Neuronal stem cell (in vitro differentiated cells): ENCODE measurements at regions not wholly inside any gene's neighbourhood (a gene's known extent, or its start where the extent isn't known, plus 50 kb on each side); places are given as distances from the start of the nearest gene placed in this dataset.

ENCODE experiments used
- DNase-seq: peaks from one replicate; pipeline ENCODE4 v3.0.0-alpha.2; 2013; ENCODE audit warnings: low spot score
- H2AFZ ChIP-seq: one replicate; pipeline ENCODE4 v1.6.1; 2013; ENCODE audit warnings: mild to moderate bottlenecking, low read length, inconsistent platforms
- H2AK5ac ChIP-seq: 2 replicates; pipeline ENCODE4 v1.6.1; 2013; ENCODE audit warnings: low read depth, mild to moderate bottlenecking, inconsistent platforms, low read length, moderate library complexity, mixed read lengths
- H2BK120ac ChIP-seq: 2 replicates; pipeline ENCODE4 v1.6.1; 2013; ENCODE audit warnings: low read depth, mild to moderate bottlenecking, inconsistent platforms, low read length, moderate library complexity, mixed read lengths
- H2BK12ac ChIP-seq: one replicate; pipeline ENCODE4 v1.6.1; 2013; ENCODE audit warnings: low read length, inconsistent platforms
- H2BK15ac ChIP-seq: 2 replicates; pipeline ENCODE4 v1.6.1; 2013; ENCODE audit warnings: mild to moderate bottlenecking, low read length, inconsistent platforms, mixed read lengths
- H2BK5ac ChIP-seq: one replicate; pipeline ENCODE4 v1.6.1; 2013; ENCODE audit warnings: inconsistent platforms, mild to moderate bottlenecking, low read length, moderate library complexity
- H3K14ac ChIP-seq: one replicate; pipeline ENCODE4 v1.6.1; 2013; ENCODE audit warnings: low read length, inconsistent platforms
- H3K18ac ChIP-seq: 2 replicates; pipeline ENCODE4 v1.6.1; 2013; ENCODE audit warnings: low read length, inconsistent platforms
- H3K23ac ChIP-seq: 2 replicates; pipeline ENCODE4 v1.6.1; 2013; ENCODE audit warnings: low read depth, mild to moderate bottlenecking, mixed read lengths, low read length, inconsistent platforms; ENCODE audit not compliant: poor library complexity
- H3K27ac ChIP-seq: replicated peaks from 3 replicates; pipeline ENCODE4 v1.5.1; 2013; ENCODE audit warnings: low read length, inconsistent platforms
- H3K27me3 ChIP-seq, 3 experiments: 2 replicates each; pipeline ENCODE4 v1.6.1; 2013; ENCODE audit warnings: low read length in 3 of 3, mild to moderate bottlenecking in 2 of 3, inconsistent platforms in 1 of 3, low read depth in 1 of 3, mixed read lengths in 1 of 3, moderate library complexity in 1 of 3; ENCODE audit not compliant: control insufficient read depth in 3 of 3, insufficient read depth in 3 of 3
- H3K36me3 ChIP-seq, 2 donors: replicated peaks in 1 of 2; 2 replicates each; pipeline ENCODE4 v1.6.1; 2013; ENCODE audit warnings: low read length in 2 of 2; ENCODE audit not compliant: control insufficient read depth in 2 of 2, insufficient read depth in 2 of 2
- H3K4ac ChIP-seq: 2 replicates; pipeline ENCODE4 v1.6.1; 2013; ENCODE audit warnings: inconsistent platforms, mild to moderate bottlenecking, low read length, moderate library complexity
- H3K4me1 ChIP-seq, 2 donors: 1 replicate in 1 of 2; 2 replicates in 1 of 2; pipeline ENCODE4 v1.6.1; 2013; ENCODE audit warnings: low read length in 2 of 2, low read depth in 1 of 2; ENCODE audit not compliant: control insufficient read depth in 2 of 2, insufficient read depth in 1 of 2
- H3K4me2 ChIP-seq: one replicate; pipeline ENCODE4 v1.6.1; 2013; ENCODE audit warnings: mild to moderate bottlenecking, low read length, inconsistent platforms; ENCODE audit not compliant: insufficient read depth, poor library complexity, severe bottlenecking
- H3K4me3 ChIP-seq, 2 donors: 2 replicates each; pipeline ENCODE4 v1.5.1; 2013; ENCODE audit warnings: low read length in 2 of 2, mild to moderate bottlenecking in 2 of 2, inconsistent platforms in 1 of 2, moderate library complexity in 1 of 2
- H3K79me1 ChIP-seq: one replicate; pipeline ENCODE4 v1.6.1; 2013; ENCODE audit warnings: low read depth, mild to moderate bottlenecking, inconsistent platforms, low read length, moderate library complexity
- H3K9ac ChIP-seq: one replicate; pipeline ENCODE4 v1.6.1; 2013; ENCODE audit warnings: mild to moderate bottlenecking, low read depth, low read length, inconsistent platforms; ENCODE audit not compliant: poor library complexity
- H3K9me3 ChIP-seq, 2 donors: replicated peaks in 1 of 2; 2 replicates each; pipeline versions ENCODE3 to v1.6.1; 2013; ENCODE audit warnings: low read length in 2 of 2, mild to moderate bottlenecking in 2 of 2, inconsistent platforms in 1 of 2, low read depth in 1 of 2, mixed read lengths in 1 of 2, moderate library complexity in 1 of 2; ENCODE audit not compliant: control insufficient read depth in 2 of 2, insufficient read depth in 1 of 2
- H4K8ac ChIP-seq: one replicate; pipeline ENCODE4 v1.6.1; 2013; ENCODE audit warnings: low read depth, mild to moderate bottlenecking, inconsistent platforms, low read length, moderate library complexity
- H4K91ac ChIP-seq: one replicate; pipeline ENCODE4 v1.6.1; 2013; ENCODE audit warnings: low read length, low read depth, mild to moderate bottlenecking, inconsistent platforms; ENCODE audit not compliant: poor library complexity
- WGBS, 2 donors: extraction: QIAGEN DNeasy Blood & Tissue Kit; methylation state at CpG; one replicate each; pipeline ENCODE4 v1.1.7; 2013; ENCODE audit warnings: missing lambda C conversion rate in 2 of 2, mixed read lengths in 1 of 2; ENCODE audit not compliant: insufficient read length in 2 of 2, insufficient replicate concordance in 1 of 2; ENCODE audit errors: extremely low coverage in 2 of 2; 5-methylcytosine and 5-hydroxymethylcytosine counted together

GRCh38 chr3:197352382-197352781 is 54.0 kb upstream of the DLG1 start:
- Histone ChIP-seq H3K4me3 (no peak overlapping the region), H3K4me2 (no peak overlapping the region), H3K14ac (no peak overlapping the region), H3K9me3 (peaks cover 0 to 3% of the 10 kb centered on the region in 2 donors), H4K91ac (no peak overlapping the region), H3K79me1 (no peaks in the 10 kb centered on the region), H3K27ac (no peak overlapping the region), H3K23ac (no peak overlapping the region), H2AFZ (peak overlapping the region; percentile 32), H3K36me3 (no peaks in the 10 kb centered on the region), H3K9ac (no peak overlapping the region), H3K18ac (no peak overlapping the region), H2BK15ac (no peak overlapping the region), H2BK12ac (no peak overlapping the region), H4K8ac (no peak overlapping the region), H3K27me3 (no peaks in the 10 kb centered on the region), H2BK120ac (no peak overlapping the region), H3K4me1 (peaks cover 20% of the 10 kb centered on the region in 2 donors), H3K4ac (no peak overlapping the region), H2AK5ac (no peak overlapping the region), H2BK5ac (no peak overlapping the region)
- no peak for DNase-seq
- no CpG with 5 or more reads among the region's 5 CpGs for WGBS, 2 donors

- H3K4ac ChIP-seq, result no peak overlapping the region
- no peak overlapping the region for H3K23ac ChIP-seq
- H3K14ac ChIP-seq, result no peak overlapping the region
- no peak overlapping the region for H3K4me2 ChIP-seq
- H2AK5ac ChIP-seq, result no peak overlapping the region
- no CpG with 5 or more reads among the region's 13 CpGs for WGBS, 2 donors
- no peak overlapping the region for H2AFZ ChIP-seq
- no peak overlapping the region for H3K9ac ChIP-seq
- H2BK5ac ChIP-seq, result no peak overlapping the region
- H2BK120ac ChIP-seq, result no peak overlapping the region
- peaks cover 0 to 3% of the 10 kb centered on the region in 2 donors for H3K9me3 ChIP-seq
- H2BK12ac ChIP-seq, result no peak overlapping the region
- H4K91ac ChIP-seq, result no peak overlapping the region
- peaks cover 16 to 20% of the 10 kb centered on the region in 2 donors for H3K4me1 ChIP-seq
- no peaks in the 10 kb centered on the region for H3K27me3 ChIP-seq
- H3K79me1 ChIP-seq, result no peaks in the 10 kb centered on the region
- no peak overlapping the region for H3K27ac ChIP-seq
- DNase-seq, result no peak
- no peak overlapping the region for H3K4me3 ChIP-seq
- H2BK15ac ChIP-seq, result no peak overlapping the region
- no peak overlapping the region for H3K18ac ChIP-seq
- no peaks in the 10 kb centered on the region for H3K36me3 ChIP-seq
- H4K8ac ChIP-seq, result no peak overlapping the region
Measured at GRCh38 chr3:197350446-197350845, 52.0 kb upstream of the DLG1 start.

- Histone ChIP-seq H4K8ac (no peak overlapping the region), H3K14ac (no peak overlapping the region), H3K9ac (no peak overlapping the region), H3K23ac (no peak overlapping the region), H3K9me3 (peaks cover 0 to 3% of the 10 kb centered on the region in 2 donors), H3K27ac (no peak overlapping the region), H3K36me3 (no peaks in the 10 kb centered on the region), H2BK120ac (no peak overlapping the region), H3K27me3 (no peaks in the 10 kb centered on the region), H2AK5ac (no peak overlapping the region), H3K4ac (no peak overlapping the region), H3K4me3 (no peak overlapping the region), H3K18ac (no peak overlapping the region), H2BK12ac (no peak overlapping the region), H2AFZ (no peak overlapping the region), H3K4me2 (no peak overlapping the region), H3K4me1 (peaks cover 7 to 10% of the 10 kb centered on the region in 2 donors), H3K79me1 (no peaks in the 10 kb centered on the region), H2BK15ac (no peak overlapping the region), H4K91ac (no peak overlapping the region), H2BK5ac (no peak overlapping the region)
- DNase-seq, result no peak
- no CpG with 5 or more reads among the region's 8 CpGs for WGBS, 2 donors
Measured at GRCh38 chr3:197349368-197349767, 51.0 kb upstream of the DLG1 start.
